Hematopoietic multipotent progenitor cell treated with erythropoietin and hydrocortisone succinate and interleukin-3 and kit ligand, for 8 days (in vitro differentiated cells): ENCODE measurements at regions not wholly inside any gene's neighbourhood (a gene's known extent, or its start where the extent isn't known, plus 50 kb on each side); places are given as distances from the start of the nearest gene placed in this dataset.
"Not testable (repeated sequence)": the region's sequence is repeated elsewhere in the genome, so short reads cannot be mapped to it uniquely, and the experiment has no call there.

ENCODE experiments used
- DNase-seq: peaks from one replicate; pipeline ENCODE4 v3.0.0-alpha.2; 2015

DNA sequence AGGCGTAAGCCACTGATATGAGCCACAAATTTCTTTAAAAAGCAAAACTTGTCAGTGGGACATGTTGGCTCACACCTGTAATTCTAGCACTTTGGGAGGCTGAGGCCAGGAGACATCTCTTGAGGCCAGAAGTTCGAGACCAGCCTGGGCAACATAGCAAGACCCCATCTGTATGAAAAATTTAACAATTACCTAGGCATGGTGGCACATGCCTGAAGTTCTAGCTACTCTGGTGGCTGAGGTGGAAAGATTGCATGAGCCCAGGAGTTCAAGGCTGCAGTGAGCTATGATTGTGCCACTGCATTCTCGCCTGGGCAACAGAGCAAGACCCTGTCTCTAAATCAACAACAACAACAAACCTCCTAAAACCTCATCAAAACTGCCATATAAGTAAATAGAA lies 147.6 kb upstream of the BARHL2 start:
- no peak for DNase-seq

GRCh38 chr1:90862782-90863181 lies 145.7 kb upstream of the BARHL2 start:
- DNase-seq = no peak

GRCh38 chr1:90861421-90861820 lies 144.3 kb upstream of the BARHL2 start:
- DNase-seq = not testable (repeated sequence)

DNA sequence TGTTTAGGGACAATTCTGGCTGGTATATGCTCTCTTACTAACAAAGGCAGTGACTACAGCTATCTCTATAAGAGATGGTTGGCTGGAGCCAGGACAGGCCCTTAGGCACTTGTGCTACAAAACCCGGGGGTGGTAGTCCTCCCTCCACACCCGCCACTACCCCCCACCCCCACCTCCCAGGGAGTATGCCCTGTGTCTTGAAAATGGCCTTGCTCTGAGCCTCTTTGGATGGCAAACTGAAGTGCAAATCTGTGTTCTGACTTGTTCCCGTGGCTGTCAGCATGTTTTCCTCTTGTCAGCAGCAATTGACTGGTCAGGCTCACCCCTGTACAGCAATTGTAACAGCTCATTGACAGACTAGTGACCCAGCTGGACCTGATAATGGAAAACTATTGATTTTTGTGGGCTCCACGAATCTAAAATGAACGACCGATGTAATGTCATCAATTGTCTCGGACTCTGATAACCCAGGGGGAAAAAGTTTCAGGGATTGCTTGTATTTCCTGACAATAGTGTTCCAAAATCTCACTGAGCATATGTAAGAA lies 139.4 kb upstream of the BARHL2 start:
- no peak for DNase-seq

- no peak for DNase-seq
Measured at GRCh38 chr1:90854397-90854924, 137.4 kb upstream of the BARHL2 start.

DNA sequence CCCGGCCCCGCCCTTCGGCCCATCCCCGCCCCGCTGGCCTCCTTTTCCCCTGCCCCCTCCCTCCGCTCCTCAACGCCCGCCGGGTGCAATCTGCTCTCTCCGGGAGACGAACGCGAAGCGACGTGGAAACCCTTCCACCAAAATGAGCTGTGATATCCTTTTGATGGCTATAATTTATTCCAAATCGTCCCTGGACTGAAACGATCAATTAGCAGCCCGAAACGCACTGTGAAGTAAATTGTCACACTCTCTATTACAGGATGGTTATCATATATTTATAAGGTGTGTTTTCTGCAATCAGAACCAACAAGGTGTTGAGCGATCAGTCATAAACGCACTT lies 134.6 kb upstream of the BARHL2 start:
- no peak for DNase-seq

DNA sequence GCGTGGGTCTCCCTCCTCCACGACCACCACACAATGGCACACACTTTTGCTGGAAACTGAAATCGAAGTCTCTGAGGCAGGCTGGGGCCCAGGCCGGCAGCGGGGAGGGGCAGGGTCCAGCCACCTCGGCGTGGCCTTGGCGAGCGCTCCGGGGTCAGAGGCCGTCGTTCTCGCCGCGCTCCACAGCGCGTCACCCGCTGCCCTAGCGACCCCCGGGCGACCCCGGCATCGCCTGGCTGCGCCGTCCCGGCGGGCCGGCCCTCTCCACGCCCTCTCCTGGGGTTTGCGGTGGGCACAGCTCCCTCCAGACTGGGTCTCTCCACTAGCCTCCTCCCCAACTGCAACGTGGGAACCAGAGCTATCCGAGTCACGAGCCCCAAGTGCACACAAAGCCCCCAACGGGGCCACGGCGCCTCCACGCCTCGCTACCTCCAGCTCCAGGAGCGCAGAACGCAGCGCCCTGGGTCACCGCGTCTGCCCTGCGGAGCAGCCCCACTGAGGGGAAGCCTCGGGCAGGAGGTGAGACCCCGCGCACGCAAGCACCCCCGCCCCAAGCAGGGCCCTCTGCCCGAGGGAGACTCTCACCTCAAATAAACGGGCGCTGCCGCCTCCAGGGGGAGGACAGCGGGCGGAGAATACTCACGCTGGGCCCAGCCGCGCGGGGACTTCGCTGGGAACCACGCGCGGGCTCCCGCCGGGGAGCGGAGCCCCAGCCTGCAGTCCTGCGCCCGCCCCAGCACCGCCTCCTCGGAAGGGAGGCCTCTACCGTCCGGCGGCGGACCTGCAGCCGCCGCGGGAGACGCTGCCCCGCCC lies 134.0 kb upstream of the BARHL2 start:
- DNase-seq = peak; percentile 73

DNA sequence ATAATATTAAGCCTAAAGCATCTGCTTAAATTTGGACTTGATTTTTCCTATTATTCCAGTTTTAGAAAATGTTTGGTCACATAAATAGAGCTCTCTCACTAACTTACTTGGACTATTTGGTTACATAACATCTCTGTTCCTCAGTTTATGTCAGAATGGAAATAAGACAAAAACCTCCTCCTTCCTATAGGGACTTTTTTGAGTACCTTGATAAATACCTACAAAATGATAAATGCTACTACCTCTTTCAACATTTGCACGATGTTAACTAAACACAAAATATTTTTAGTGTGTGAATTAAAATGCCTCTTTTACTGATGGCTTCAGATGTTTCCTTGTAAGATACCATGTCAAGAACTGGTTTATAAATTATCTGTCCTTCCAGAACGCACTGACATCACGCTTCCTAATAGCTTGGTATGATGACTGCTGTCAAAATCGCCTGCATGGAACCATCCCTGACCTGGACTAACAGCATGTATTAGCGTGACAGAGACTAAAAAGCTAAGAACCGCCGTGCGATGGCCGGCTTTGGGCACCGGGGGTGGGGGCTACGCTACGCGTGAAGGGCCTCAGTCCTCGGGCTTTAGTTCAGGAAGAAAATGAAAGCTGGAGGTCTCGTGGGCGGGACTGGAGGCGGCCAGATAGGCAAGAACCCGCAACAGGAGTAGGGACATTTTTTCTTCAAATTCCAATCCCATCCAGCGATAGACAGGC lies 133.2 kb upstream of the BARHL2 start:
- no peak for DNase-seq

DNA sequence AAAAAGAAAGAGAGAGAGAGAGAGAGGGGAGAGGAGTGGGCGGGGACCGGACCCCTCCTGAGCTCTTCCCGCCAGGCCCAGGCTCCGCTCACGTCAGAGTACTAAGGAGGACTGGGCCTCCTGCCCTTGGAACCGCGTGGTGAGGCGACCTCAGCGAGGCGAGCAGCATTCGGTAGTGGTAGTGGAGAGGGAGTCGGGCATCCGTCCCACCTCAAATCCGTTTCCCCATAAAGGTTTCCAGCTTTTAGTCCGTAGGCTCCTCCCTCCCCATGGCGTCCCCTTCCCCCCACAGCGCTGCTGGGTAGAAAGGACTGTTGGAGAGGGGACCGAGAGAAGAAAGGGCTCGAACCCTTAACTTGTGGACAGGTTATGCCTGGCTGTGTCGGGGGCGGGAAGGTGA lies 124.4 kb upstream of the BARHL2 start:
- no peak for DNase-seq

GRCh38 chr1:90840352-90840751 lies 123.2 kb upstream of the BARHL2 start:
- no peak for DNase-seq

GRCh38 chr1:90839323-90839722 lies 122.2 kb upstream of the BARHL2 start:
- DNase-seq = no peak

DNA sequence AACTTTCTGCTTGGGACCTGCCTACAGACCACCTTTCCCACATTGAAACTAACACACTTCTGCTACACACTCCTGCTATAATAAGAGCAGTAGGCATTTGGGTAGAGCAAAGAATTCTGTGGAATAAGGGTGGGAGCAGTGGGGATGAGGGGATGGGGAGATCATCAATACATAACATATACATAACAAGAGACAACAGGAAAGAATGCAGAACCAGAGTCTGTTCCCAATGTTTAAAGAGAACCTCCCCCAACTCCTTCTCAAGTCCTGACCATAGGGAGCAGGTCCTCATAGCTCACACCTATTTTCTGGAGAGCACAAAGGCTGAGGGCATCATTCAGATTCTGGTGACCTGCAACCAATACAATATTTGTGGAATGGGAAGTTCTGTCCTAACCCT lies 121.6 kb upstream of the BARHL2 start:
- DNase-seq = no peak

DNA sequence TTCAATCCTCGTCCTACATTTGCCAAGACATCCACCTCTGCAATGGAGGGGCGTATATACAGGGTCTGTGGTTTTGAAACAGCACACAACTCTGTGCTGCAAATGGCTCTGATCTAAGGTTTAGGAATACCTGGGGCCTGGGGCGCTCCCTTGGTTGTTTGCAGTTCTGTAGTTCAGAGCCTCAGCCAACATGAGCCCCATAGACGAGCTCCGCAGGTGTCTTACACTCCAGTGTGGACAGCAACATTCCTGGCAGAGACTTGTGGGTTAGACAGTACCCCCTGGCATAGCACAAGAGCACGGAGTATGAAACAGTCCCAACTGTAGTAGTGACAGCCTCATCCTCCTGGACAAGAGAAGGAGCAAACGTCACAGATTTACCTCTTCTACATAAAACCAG lies 120.3 kb upstream of the BARHL2 start:
- DNase-seq = no peak

DNA sequence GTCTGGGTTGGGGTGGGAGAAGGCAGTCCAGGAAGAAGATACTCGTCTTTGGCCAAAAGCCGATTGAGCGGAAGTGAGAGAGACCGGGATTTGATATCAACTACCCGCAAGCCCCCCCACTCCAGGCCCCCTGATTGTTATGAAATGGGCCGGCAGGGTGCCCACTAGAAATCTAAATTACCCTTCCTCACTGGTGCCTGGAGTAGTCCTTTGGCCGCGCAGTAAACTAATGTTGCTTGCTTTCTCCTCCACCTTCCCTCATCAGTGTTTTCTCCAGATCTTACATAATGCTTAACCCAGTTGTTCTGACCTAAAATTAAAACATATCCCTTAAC lies 119.2 kb upstream of the BARHL2 start:
- DNase-seq = no peak

- DNase-seq = no peak
Measured at GRCh38 chr1:90835661-90836344, 118.7 kb upstream of the BARHL2 start.

- DNase-seq = no peak
Measured at GRCh38 chr1:90834886-90835660, 118.0 kb upstream of the BARHL2 start.

DNA sequence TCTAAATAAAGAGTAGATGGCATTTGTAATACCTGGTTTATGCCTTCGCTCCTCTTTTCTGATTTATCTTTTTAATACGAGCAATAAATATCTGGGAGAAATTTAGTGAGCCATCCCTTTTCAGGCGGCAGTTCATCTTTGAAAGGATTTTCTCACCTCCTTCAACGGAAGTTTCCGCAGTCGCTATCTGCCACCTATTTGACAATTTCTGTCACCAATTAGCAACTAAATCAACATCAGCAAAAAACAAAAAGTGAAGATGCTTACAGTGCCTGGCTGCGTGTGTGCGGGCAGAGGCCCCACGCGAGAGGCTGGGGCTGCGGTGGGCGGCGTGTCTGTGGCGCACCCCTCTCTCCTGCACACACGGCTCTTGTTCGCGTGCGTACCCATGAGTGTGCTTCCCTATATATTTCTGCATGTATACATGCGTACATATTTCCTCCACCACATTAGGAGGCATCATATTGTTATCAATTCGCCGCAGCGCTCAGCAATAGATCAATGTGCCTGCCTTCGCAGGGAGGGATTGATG lies 117.3 kb upstream of the BARHL2 start:
- no peak for DNase-seq

DNA sequence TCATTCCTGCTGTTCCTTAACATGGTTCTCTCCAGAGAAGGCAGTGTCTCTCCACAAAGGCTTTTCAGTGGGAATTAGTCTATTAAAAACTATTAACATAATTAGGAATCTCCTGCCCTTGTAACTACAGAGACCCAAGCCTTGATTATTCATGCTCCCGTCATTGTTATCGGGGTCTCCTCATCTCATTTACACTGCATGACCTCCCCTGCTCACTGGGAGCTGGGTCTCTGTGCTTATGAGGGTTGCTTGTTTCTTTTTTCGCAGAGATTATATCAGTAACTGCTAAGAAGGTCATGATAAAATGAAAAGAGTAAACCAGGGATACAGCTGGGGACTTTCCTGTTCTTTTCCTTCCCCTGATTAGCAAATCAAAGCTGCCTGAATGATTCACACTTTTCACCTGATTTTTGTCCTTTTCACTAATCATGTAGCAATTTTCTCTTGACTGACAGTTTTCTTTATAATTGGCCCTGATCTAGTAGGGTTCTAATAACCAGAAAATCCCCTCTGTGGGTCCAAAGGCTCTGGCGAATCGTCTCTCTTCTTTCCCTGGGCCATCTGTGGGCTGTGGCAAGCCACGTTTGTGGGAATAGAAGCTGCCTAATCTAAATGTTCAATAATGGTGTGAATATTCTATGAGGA lies 116.5 kb upstream of the BARHL2 start:
- no peak for DNase-seq

GRCh38 chr1:90831910-90832309 lies 114.8 kb upstream of the BARHL2 start:
- no peak for DNase-seq

DNA sequence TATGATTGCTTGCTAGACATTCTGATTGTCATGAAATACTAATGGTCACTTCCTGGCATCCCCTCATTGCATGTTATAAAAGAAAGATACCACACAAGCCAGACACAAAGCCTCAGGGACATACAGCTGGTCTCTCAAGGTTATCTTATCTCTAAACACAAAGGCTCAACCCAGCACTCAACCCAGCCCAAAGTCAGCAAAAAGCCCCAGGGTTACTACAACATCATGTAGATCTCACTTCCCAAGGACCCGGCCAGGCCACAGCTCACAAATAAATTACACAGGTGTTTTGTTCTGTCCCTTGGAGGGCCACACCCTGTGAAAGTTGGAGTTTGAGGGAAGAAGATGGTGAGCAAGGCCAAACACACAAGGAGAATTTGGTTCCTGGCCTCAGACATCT lies 109.7 kb upstream of the BARHL2 start:
- peak; percentile 54 for DNase-seq

GRCh38 chr1:90826024-90826423 lies 108.9 kb upstream of the BARHL2 start:
- DNase-seq = no peak

DNA sequence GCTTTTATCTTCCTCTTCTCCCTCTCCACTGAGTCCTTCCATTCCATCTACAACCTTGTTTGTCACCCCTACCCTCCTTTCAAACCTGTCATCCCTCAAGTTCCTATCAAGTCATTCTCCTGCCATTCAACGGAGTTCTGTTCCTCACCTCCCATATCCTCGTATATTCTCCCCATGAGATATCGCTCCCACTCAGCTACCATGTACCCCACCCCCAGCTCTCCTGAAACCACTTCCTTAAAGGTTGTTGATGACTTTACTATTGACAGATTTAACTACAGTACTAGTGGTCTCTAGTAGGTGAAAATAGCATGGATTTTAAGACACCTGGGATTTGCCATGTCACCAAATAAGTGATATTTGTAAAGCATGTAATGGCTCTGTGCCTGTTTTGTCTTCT lies 107.4 kb upstream of the BARHL2 start:
- no peak for DNase-seq
